HEK293 (cell line): ENCODE measurements at regions not wholly inside any gene's neighbourhood (a gene's known extent, or its start where the extent isn't known, plus 50 kb on each side); places are given as distances from the start of the nearest gene placed in this dataset.

Experiments used
- PATZ1 ChIP-seq: fragments of 450-650 bp; formaldehyde crosslinking; IDR thresholded peaks from 2 replicates; pipeline ENCODE4 v1.5.1; 2016; ENCODE audit warnings: missing biosample characterization, missing genetic modification characterization
- ZNF214 ChIP-seq: fragments of 450-650 bp; formaldehyde crosslinking; IDR thresholded peaks from 2 replicates; pipeline ENCODE4 v1.5.1; 2017; ENCODE audit warnings: missing biosample characterization, mild to moderate bottlenecking, missing genetic modification characterization, borderline replicate concordance
- ZNF335 ChIP-seq: fragments of 450-650 bp; formaldehyde crosslinking; conservative IDR thresholded peaks from 2 replicates; pipeline ENCODE4 v1.5.1; 2016; ENCODE audit warnings: missing biosample characterization, missing genetic modification characterization

- no peak for TF ChIP-seq ZNF335 (tag by site-specific recombination)
- no peak for TF ChIP-seq ZNF214 (tag by site-specific recombination)
- TF ChIP-seq PATZ1: no peak
Measured at GRCh38 chr4:179880756-179881155, 2362.4 kb upstream of the TENM3 start.
